PC-3 (cell line): ENCODE measurements at regions not wholly inside any gene's neighbourhood (a gene's known extent, or its start where the extent isn't known, plus 50 kb on each side); places are given as distances from the start of the nearest gene placed in this dataset.

Experiments
- ATAC-seq: fragments of 200-7000 bp; cut with Tn5 transposase; 2 replicates; pipeline ENCODE4 v1.9.1; 2020; ENCODE audit warnings: mild to moderate bottlenecking, moderate library complexity
- BruUV-seq: library from RNA; stranded (reverse); fragments of 400-500 nt; replicated peaks from 2 replicates; lab custom pipeline; 2021; lab: Mats Ljungman, UMichigan
- CTCF ChIA-PET: fragments of 300-600 bp; sonication (Branson Sonifier 250); formaldehyde crosslinking; loops from one replicate; lab custom pipeline; 2022; ENCODE audit warnings: antibody characterized with exemption; lab: Charles Lee
- POLR2A ChIA-PET: fragments of 300-600 bp; sonication (Branson Sonifier 250); formaldehyde crosslinking; loops from one replicate; lab custom pipeline; 2022; ENCODE audit warnings: antibody characterized with exemption; ENCODE audit not compliant: unreplicated experiment; lab: Charles Lee
- DNase-seq: peaks from one replicate; pipeline ENCODE4 v3.0.0-alpha.2; 2015
- H2AFZ ChIP-seq: fragments of 300-600 bp; sonication (generic); 2 replicates; pipeline ENCODE4 v1.6.0; 2016; ENCODE audit warnings: antibody characterized with exemption, low read length
- H3F3A ChIP-seq: fragments of 300-600 bp; sonication (generic); one replicate; pipeline ENCODE4 v1.6.0; 2017; ENCODE audit warnings: antibody characterized with exemption, low read length, control low read depth, mild to moderate bottlenecking; ENCODE audit not compliant: unreplicated experiment
- H3K27ac ChIP-seq: fragments of 300-600 bp; sonication (generic); 2 replicates; pipeline ENCODE4 v1.5.1; 2016; ENCODE audit warnings: mild to moderate bottlenecking, low read length
- H3K27me3 ChIP-seq: fragments of 300-600 bp; sonication (generic); 2 replicates; pipeline ENCODE4 v1.6.1; 2016; ENCODE audit warnings: low read length, mixed read lengths
- H3K36me3 ChIP-seq: fragments of 300-600 bp; sonication (generic); 2 replicates; pipeline ENCODE4 v1.6.1; 2016; ENCODE audit warnings: low read depth, mixed run types, low read length, mixed read lengths
- H3K4me1 ChIP-seq: fragments of 300-600 bp; sonication (generic); 2 replicates; pipeline ENCODE4 v1.5.1; 2016; ENCODE audit warnings: low read length; ENCODE audit not compliant: insufficient read depth
- H3K4me2 ChIP-seq: fragments of 300-600 bp; sonication (generic); 2 replicates; pipeline ENCODE4 v1.6.0; 2016; ENCODE audit warnings: low read length
- H3K4me3 ChIP-seq: fragments of 300-600 bp; sonication (generic); 2 replicates; pipeline ENCODE4 v1.5.1; 2016; ENCODE audit warnings: mild to moderate bottlenecking, low read length, mixed read lengths
- H3K79me2 ChIP-seq: fragments of 300-600 bp; sonication (generic); 2 replicates; pipeline ENCODE4 v1.6.1; 2017; ENCODE audit warnings: low read length, mixed read lengths
- H3K9ac ChIP-seq: fragments of 300-600 bp; sonication (generic); 2 replicates; pipeline ENCODE4 v1.6.0; 2016; ENCODE audit warnings: mild to moderate bottlenecking, low read length
- H3K9me2 ChIP-seq: fragments of 300-600 bp; sonication (generic); replicated peaks from 2 replicates; pipeline ENCODE4 v1.6.1; 2016; ENCODE audit warnings: mixed run types, low read length, mixed read lengths
- H3K9me3 ChIP-seq: fragments of 300-600 bp; sonication (generic); 2 replicates; pipeline ENCODE4 v1.6.1; 2016; ENCODE audit warnings: low read length, mixed read lengths
- H4K20me1 ChIP-seq: fragments of 300-600 bp; sonication (generic); 2 replicates; pipeline ENCODE4 v1.6.1; 2016; ENCODE audit warnings: low read length, mixed read lengths
- EZH2 ChIP-seq: fragments of 300-600 bp; sonication (generic); IDR thresholded peaks from one replicate; pipeline ENCODE4 v1.6.1; 2017; ENCODE audit warnings: antibody characterized with exemption, mild to moderate bottlenecking, low read length; ENCODE audit not compliant: unreplicated experiment
- EZH2phosphoT487 ChIP-seq: fragments of 300-600 bp; sonication (generic); IDR thresholded peaks from 2 replicates; pipeline ENCODE4 v1.6.1; 2018; ENCODE audit warnings: mild to moderate bottlenecking, antibody characterized with exemption, low read length, borderline replicate concordance
- intact Hi-C: fragments of 100-400 bp; cut with micrococcal nuclease; formaldehyde crosslinking; loops from 2 replicates; pipeline ENCODE4 v1.9.0; 2023
- TF ChIP-seq, protein P1 (sequence below): fragments of 300-600 bp; sonication (generic); conservative IDR thresholded peaks from 2 replicates; pipeline ENCODE4 v1.5.1; 2017; ENCODE audit warnings: antibody characterized with exemption, low read depth, mild to moderate bottlenecking, low read length

DNA sequence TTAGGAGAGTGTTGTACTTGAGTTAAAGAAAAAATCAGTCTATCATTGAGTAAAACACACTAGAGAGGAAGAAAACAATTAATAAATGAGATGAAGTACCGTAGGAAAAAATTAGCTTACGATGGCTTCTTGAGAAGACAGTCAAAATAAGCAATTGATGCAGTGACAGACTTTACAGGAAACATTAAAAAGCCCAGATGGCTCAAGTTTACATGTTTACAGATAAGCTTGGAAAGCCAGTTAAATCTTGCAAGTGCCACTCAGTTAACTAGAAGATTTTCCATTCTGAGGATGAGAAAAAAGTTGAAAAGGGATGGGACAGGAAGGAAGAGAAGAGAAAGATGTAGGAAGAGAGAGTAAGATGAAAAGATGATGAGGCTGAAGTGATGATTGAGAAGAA lies 288.8 kb upstream of the FERMT1 start:
- no peak overlapping the region for H3K27ac ChIP-seq
- H3K79me2 ChIP-seq, result no peaks in the 10 kb centered on the region
- no peak overlapping the region for H3K4me2 ChIP-seq
- DNase-seq (no peak), ATAC-seq (no peak)
- H3K9me3 ChIP-seq, result no peaks in the 10 kb centered on the region
- 0 out of 2 replicates have a peak, but pooled peaks cover 5% of the 10 kb centered on the region for H3K9me2 ChIP-seq
- H3K9ac ChIP-seq, result no peak overlapping the region
- BruUV-seq, result no TSS peak
- no peak overlapping the region for H3K4me3 ChIP-seq
- peaks cover 53% of the 10 kb centered on the region for H3K27me3 ChIP-seq
- POLR2A ChIA-PET, result no interaction called here
- CTCF ChIA-PET, result no interaction called here
- TF ChIP-seq EZH2 (no peak), EZH2phosphoT487 (no peak)
- TF ChIP-seq, protein P1, sequence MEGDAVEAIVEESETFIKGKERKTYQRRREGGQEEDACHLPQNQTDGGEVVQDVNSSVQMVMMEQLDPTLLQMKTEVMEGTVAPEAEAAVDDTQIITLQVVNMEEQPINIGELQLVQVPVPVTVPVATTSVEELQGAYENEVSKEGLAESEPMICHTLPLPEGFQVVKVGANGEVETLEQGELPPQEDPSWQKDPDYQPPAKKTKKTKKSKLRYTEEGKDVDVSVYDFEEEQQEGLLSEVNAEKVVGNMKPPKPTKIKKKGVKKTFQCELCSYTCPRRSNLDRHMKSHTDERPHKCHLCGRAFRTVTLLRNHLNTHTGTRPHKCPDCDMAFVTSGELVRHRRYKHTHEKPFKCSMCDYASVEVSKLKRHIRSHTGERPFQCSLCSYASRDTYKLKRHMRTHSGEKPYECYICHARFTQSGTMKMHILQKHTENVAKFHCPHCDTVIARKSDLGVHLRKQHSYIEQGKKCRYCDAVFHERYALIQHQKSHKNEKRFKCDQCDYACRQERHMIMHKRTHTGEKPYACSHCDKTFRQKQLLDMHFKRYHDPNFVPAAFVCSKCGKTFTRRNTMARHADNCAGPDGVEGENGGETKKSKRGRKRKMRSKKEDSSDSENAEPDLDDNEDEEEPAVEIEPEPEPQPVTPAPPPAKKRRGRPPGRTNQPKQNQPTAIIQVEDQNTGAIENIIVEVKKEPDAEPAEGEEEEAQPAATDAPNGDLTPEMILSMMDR, result no peak
- H3K4me1 ChIP-seq, result no peaks in the 10 kb centered on the region
- H3F3A ChIP-seq, result no peaks in the 10 kb centered on the region
- H4K20me1 ChIP-seq, result no peaks in the 10 kb centered on the region
- H3K36me3 ChIP-seq, result no peaks in the 10 kb centered on the region
- H2AFZ ChIP-seq, result no peak overlapping the region
- intact Hi-C loops, result no loop called here

DNA sequence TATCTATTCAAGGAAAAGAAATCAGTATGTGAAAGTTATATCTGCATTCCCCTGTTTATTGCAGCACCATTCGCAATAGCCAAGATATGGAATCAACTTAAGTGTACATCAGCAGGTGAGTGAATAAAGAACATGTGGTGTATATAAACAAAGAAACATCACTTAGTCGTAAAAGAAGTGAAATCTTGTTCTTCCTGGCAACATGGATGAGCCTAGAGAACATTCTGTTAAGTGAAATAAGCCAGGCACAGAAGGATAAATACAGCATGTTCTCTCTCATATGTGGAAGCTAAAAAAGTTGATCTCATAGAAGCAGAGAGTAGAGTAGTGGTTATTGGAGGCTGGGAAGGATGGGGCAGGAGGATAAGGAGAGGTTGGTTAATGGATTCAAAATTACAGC lies 287.9 kb upstream of the FERMT1 start:
- CTCF ChIA-PET, result no interaction called here
- Histone ChIP-seq H3F3A (no peaks in the 10 kb centered on the region), H3K4me1 (no peaks in the 10 kb centered on the region), H3K9me2 (0 out of 2 replicates have a peak, but pooled peaks cover 5% of the 10 kb centered on the region), H2AFZ (no peak overlapping the region), H3K9me3 (no peaks in the 10 kb centered on the region), H3K27me3 (peaks cover 55% of the 10 kb centered on the region), H3K79me2 (no peaks in the 10 kb centered on the region), H3K36me3 (no peaks in the 10 kb centered on the region), H3K4me2 (no peak overlapping the region), H3K27ac (no peak overlapping the region), H4K20me1 (no peaks in the 10 kb centered on the region), H3K9ac (no peak overlapping the region), H3K4me3 (no peak overlapping the region)
- POLR2A ChIA-PET, result no interaction called here
- BruUV-seq, result no TSS peak
- no peak for ATAC-seq
- TF ChIP-seq, protein P1, result no peak
- TF ChIP-seq EZH2, result no peak
- no peak for TF ChIP-seq EZH2phosphoT487
- intact Hi-C loops, result no loop called here
- no peak for DNase-seq

DNA sequence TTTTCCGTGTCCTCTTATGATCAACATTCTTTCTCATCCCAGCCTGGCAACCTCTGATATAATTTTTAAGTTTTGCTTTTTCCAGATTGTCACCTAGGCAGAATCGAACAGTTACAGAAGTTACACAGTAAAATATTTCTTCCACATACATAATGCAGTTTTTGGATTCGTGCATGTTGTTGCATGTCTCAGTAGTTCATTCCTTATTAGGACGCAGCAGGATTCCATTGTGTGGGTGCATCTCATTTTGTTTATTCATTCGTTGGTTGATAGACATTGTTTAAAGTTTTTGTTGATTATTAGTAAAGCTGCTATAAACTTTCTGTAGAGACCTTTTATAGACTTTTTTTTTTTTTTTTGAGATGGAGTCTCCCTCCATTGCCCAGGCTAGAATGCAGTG lies 284.3 kb upstream of the FERMT1 start:
- DNase-seq, result no peak
- TF ChIP-seq EZH2, result no peak
- no peak for TF ChIP-seq EZH2phosphoT487
- TF ChIP-seq, protein P1, result no peak
- intact Hi-C loops, result no loop called here

More for the DNA sequence above, 284.3 kb upstream of the FERMT1 start:
- Histone ChIP-seq H2AFZ (no peak overlapping the region), H3K9me2 (0 out of 2 replicates have a peak, but pooled peaks cover 5% of the 10 kb centered on the region), H3K4me1 (no peaks in the 10 kb centered on the region), H3K9me3 (no peaks in the 10 kb centered on the region), H3K36me3 (no peaks in the 10 kb centered on the region), H3K27ac (no peak overlapping the region), H3K4me3 (no peak overlapping the region), H3K4me2 (no peak overlapping the region), H3K79me2 (no peaks in the 10 kb centered on the region), H3F3A (no peaks in the 10 kb centered on the region), H4K20me1 (no peaks in the 10 kb centered on the region), H3K27me3 (peaks cover 58% of the 10 kb centered on the region), H3K9ac (no peak overlapping the region)
- CTCF ChIA-PET, result no interaction called here
- ATAC-seq, result no peak
- POLR2A ChIA-PET, result no interaction called here
- no TSS peak for BruUV-seq
